Esophagus squamous epithelium (tissue), 5 donors: ENCODE measurements at regions not wholly inside any gene's neighbourhood (a gene's known extent, or its start where the extent isn't known, plus 50 kb on each side); places are given as distances from the start of the nearest gene placed in this dataset.

ENCODE experiments used
- DNase-seq: peaks from one replicate; lab custom pipeline; 2025; lab: John Stamatoyannopoulos, UW
- H3K27ac ChIP-seq, 4 donors: fragments of 200-600 bp; sonication (generic); one replicate each; pipeline ENCODE4 v1.5.1; 2016 to 2019; ENCODE audit warnings: mild to moderate bottlenecking in 1 of 4
- H3K27me3 ChIP-seq, 4 donors: fragments of 200-600 bp; sonication (generic); 1 replicate in 3 of 4; 2 replicates in 1 of 4; pipeline versions ENCODE4 v1.5.1 to v1.6.0; 2017 to 2021; ENCODE audit warnings: antibody characterized with exemption in 1 of 4
- H3K36me3 ChIP-seq, 3 donors: fragments of 200-600 bp; sonication (generic); one replicate each; pipeline ENCODE4 v1.5.1; 2016 to 2019
- H3K4me1 ChIP-seq, 3 donors: fragments of 200-600 bp; sonication (generic); one replicate each; pipeline ENCODE4 v1.5.1; 2017 to 2019
- H3K4me3 ChIP-seq, 4 donors: fragments of 200-600 bp; sonication (generic); 1 replicate in 3 of 4; 2 replicates in 1 of 4; pipeline ENCODE4 v1.5.1; 2016 to 2019; ENCODE audit warnings: mild to moderate bottlenecking in 2 of 4, moderate library complexity in 1 of 4
- H3K9me3 ChIP-seq, 3 donors: fragments of 200-600 bp; sonication (generic); one replicate each; pipeline ENCODE4 v1.5.1; 2016 to 2019
- POLR2A ChIP-seq, 4 donors: fragments of 450-650 bp; IDR thresholded peaks; one replicate each; pipeline ENCODE4 v1.6.1; 2017; ENCODE audit warnings: antibody characterized with exemption in 4 of 4, mild to moderate bottlenecking in 4 of 4, moderate library complexity in 3 of 4
- WGBS, 2 donors: methylation state at CpG; one replicate each; pipeline ENCODE4 v1.1.5; 2018; 5-methylcytosine and 5-hydroxymethylcytosine counted together
- intact Hi-C: fragments of 100-400 bp; cut with DNase I; formaldehyde crosslinking; loops from one replicate; pipeline ENCODE4 v1.15.0; 2022
- TF ChIP-seq, protein P1 (sequence below), 6 experiments: fragments of 450-650 bp in 4 of 6; fragments of 200-600 bp in 2 of 6; sonication (generic) in 2 of 6; IDR thresholded peaks; one replicate each; pipeline ENCODE4 v1.5.1; 2016 to 2019; ENCODE audit warnings: antibody characterized with exemption in 6 of 6, mild to moderate bottlenecking in 4 of 6, moderate library complexity in 4 of 6
- donor health status: DM: yes; HTN: yes; CAD: no.

DNA sequence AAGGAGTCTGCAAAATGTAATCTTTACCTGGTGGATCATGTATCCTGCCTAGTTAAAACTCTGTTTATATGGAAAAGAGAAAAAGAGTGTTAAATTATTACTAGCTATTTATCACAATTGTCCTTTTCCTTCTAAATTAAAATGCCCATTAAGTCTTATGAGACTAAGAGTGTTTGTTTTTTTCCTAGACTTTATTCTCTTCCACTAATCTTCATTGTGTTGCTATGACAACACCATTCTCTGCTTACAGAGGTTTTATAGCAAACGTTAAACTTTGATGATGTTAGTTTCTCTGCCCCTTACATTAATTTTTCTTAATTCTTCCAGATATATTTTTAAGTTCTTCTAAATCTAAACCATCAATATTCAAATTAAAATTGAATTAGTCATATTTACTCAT, 420.8 kb downstream of the TBC1D32 start:
- TF ChIP-seq POLR2A (IDR thresholded peaks at IDR 0.05): no peak
- TF ChIP-seq, protein P1, sequence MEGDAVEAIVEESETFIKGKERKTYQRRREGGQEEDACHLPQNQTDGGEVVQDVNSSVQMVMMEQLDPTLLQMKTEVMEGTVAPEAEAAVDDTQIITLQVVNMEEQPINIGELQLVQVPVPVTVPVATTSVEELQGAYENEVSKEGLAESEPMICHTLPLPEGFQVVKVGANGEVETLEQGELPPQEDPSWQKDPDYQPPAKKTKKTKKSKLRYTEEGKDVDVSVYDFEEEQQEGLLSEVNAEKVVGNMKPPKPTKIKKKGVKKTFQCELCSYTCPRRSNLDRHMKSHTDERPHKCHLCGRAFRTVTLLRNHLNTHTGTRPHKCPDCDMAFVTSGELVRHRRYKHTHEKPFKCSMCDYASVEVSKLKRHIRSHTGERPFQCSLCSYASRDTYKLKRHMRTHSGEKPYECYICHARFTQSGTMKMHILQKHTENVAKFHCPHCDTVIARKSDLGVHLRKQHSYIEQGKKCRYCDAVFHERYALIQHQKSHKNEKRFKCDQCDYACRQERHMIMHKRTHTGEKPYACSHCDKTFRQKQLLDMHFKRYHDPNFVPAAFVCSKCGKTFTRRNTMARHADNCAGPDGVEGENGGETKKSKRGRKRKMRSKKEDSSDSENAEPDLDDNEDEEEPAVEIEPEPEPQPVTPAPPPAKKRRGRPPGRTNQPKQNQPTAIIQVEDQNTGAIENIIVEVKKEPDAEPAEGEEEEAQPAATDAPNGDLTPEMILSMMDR (IDR thresholded peaks at IDR 0.05): no peak
- Histone ChIP-seq H3K4me1 (no peaks in the 10 kb centered on the region), H3K9me3 (no peaks in the 10 kb centered on the region), H3K4me3 (no peak overlapping the region), H3K27ac (no peak overlapping the region), H3K36me3 (no peaks in the 10 kb centered on the region), H3K27me3 (no peaks in the 10 kb centered on the region)
- no peak for DNase-seq
- WGBS, 2 donors: 26 to 33% methylated on average over 1 of the region's 1 CpG
- intact Hi-C loops: no loop called here

DNA sequence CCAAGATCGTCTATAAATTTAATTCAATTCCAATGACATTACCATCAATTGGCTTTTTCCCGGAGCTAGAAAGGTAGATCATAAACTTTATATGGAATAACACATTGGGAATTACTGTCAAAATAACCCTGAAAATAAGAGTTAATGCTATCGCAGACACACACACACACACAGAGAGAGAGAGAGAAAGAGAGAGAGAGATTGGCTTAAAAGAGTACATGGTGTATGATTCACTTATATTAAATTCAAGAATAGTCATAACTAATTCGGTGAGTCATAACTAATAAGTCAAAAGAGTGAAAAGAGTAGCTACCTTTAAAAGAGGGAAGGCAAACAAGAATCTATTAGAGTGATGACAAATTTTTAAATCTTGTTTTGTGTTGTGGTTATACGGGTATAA, 425.5 kb downstream of the TBC1D32 start:
- Histone ChIP-seq H3K36me3 (no peaks in the 10 kb centered on the region), H3K4me3 (no peak overlapping the region), H3K4me1 (no peaks in the 10 kb centered on the region), H3K27ac (no peak overlapping the region), H3K27me3 (no peaks in the 10 kb centered on the region), H3K9me3 (no peaks in the 10 kb centered on the region)
- no peak for TF ChIP-seq POLR2A (IDR thresholded peaks at IDR 0.05)
- TF ChIP-seq, protein P1 (IDR thresholded peaks at IDR 0.05): no peak
- WGBS, 2 donors: 51 to 66% methylated on average over 5 of the region's 5 CpGs
- intact Hi-C loops: no loop called here
- no peak for DNase-seq

GRCh38 chr6:120903836-120904235, 430.4 kb downstream of the TBC1D32 start:
- Histone ChIP-seq H3K27ac (no peak overlapping the region), H3K9me3 (no peaks in the 10 kb centered on the region), H3K27me3 (no peaks in the 10 kb centered on the region), H3K36me3 (no peaks in the 10 kb centered on the region), H3K4me3 (no peak overlapping the region), H3K4me1 (no peaks in the 10 kb centered on the region)
- no peak for DNase-seq
- 70 to 74% methylated on average over 2 of the region's 2 CpGs for WGBS, 2 donors
- intact Hi-C loops: no loop called here
- TF ChIP-seq, protein P1 (IDR thresholded peaks at IDR 0.05): no peak
- TF ChIP-seq POLR2A (IDR thresholded peaks at IDR 0.05): no peak

GRCh38 chr6:120899932-120900331, 434.3 kb downstream of the TBC1D32 start:
- DNase-seq: no peak
- intact Hi-C loops: no loop called here
- H3K27ac ChIP-seq: no peak overlapping the region
- H3K27me3 ChIP-seq: no peaks in the 10 kb centered on the region
- TF ChIP-seq, protein P1 (IDR thresholded peaks at IDR 0.05): no peak
- TF ChIP-seq POLR2A (IDR thresholded peaks at IDR 0.05): no peak
- no peak overlapping the region for H3K4me3 ChIP-seq
- no peaks in the 10 kb centered on the region for H3K36me3 ChIP-seq
- no peaks in the 10 kb centered on the region for H3K9me3 ChIP-seq
- H3K4me1 ChIP-seq: no peaks in the 10 kb centered on the region

DNA sequence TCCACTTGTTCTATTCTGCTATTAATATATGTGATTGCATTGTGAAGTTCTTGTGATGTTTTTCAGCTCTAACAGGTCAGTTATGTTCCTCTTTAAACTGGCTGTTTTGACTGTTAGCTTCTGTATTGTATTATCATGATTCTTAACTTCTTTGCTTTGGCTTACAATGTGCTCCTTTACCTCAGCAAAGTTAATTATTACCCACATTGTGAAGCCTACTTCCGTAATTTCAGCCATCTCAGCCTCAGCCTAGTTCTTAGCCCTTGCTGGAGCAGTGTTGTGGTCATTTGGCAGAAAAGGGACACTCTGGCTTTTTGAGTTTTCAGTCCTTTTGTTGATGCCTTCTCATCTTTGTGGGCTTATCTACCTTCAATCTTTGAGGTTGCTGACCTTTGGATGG, 440.2 kb downstream of the TBC1D32 start:
- Histone ChIP-seq H3K9me3 (peaks cover 0 to 10% (median 0%) of the 10 kb centered on the region in 3 donors), H3K27ac (no peak overlapping the region), H3K27me3 (no peaks in the 10 kb centered on the region), H3K4me1 (no peaks in the 10 kb centered on the region), H3K4me3 (no peak overlapping the region), H3K36me3 (no peaks in the 10 kb centered on the region)
- TF ChIP-seq, protein P1 (IDR thresholded peaks at IDR 0.05): no peak
- TF ChIP-seq POLR2A (IDR thresholded peaks at IDR 0.05): no peak
- no peak for DNase-seq
- 32 to 33% methylated on average over 1 of the region's 1 CpG for WGBS, 2 donors
- intact Hi-C loops: no loop called here
